T-helper 1 cell treated with Interleukin-12 subunit alpha and Interleukin-12 subunit beta and Interleukin-4 antibody, amounts not matched to agents 30 μg/mL and 1 μg/mL, for 36 hours (primary cell): ENCODE measurements at regions not wholly inside any gene's neighbourhood (a gene's known extent, or its start where the extent isn't known, plus 50 kb on each side); places are given as distances from the start of the nearest gene placed in this dataset.
"Not testable (repeated sequence)": the region's sequence is repeated elsewhere in the genome, so short reads cannot be mapped to it uniquely, and the experiment has no call there.

Source experiments
- H3K27ac Mint-ChIP-seq: one replicate; pipeline ENCODE4 v1.8.0; 2021; ENCODE audit warnings: mild to moderate bottlenecking, mixed read lengths
- H3K27me3 Mint-ChIP-seq: one replicate; pipeline ENCODE4 v1.8.0; 2021; ENCODE audit warnings: low read depth, mixed read lengths
- H3K36me3 Mint-ChIP-seq: one replicate; pipeline ENCODE4 v1.8.0; 2021; ENCODE audit warnings: low read depth, mixed read lengths
- H3K4me1 Mint-ChIP-seq: one replicate; pipeline ENCODE4 v1.8.0; 2021; ENCODE audit warnings: low read depth, mixed read lengths
- H3K4me3 Mint-ChIP-seq: one replicate; pipeline ENCODE4 v1.8.0; 2021; ENCODE audit warnings: mild to moderate bottlenecking, moderate library complexity, mixed read lengths
- H3K9me3 Mint-ChIP-seq: one replicate; pipeline ENCODE4 v1.8.0; 2021; ENCODE audit warnings: mixed read lengths

GRCh38 chr6:74410630-74411029, 714.6 kb downstream of the CD109 start:
- Mint-ChIP-seq H3K4me3 (no peak overlapping the region), H3K27me3 (no peaks in the 10 kb centered on the region), H3K9me3 (no peaks in the 10 kb centered on the region), H3K27ac (no peak overlapping the region), H3K36me3 (no peaks in the 10 kb centered on the region), H3K4me1 (no peaks in the 10 kb centered on the region)

DNA sequence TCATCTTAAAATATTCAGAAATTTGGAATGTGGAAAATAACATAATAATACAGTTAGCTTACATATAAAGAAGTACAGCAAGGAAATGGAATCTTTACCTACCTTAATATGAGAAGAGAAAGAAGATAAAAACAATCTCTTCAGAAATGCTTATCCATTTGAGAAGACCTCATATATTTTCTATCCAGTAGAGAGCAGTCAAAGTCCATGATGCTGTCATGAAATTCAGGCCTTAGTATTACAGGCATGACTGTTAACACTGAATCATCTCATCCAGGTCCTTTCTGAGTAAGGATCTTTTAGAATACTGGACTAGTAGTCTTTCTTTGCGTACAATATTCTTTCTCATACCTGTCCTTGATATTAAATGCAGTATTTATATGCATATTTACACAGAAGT, 713.4 kb downstream of the CD109 start:
- H3K9me3 Mint-ChIP-seq = no peaks in the 10 kb centered on the region
- H3K27me3 Mint-ChIP-seq = no peaks in the 10 kb centered on the region
- no peak overlapping the region for H3K27ac Mint-ChIP-seq
- no peak overlapping the region for H3K4me3 Mint-ChIP-seq
- H3K4me1 Mint-ChIP-seq = no peaks in the 10 kb centered on the region
- no peaks in the 10 kb centered on the region for H3K36me3 Mint-ChIP-seq

- H3K4me1 Mint-ChIP-seq = no peaks in the 10 kb centered on the region
- H3K36me3 Mint-ChIP-seq = no peaks in the 10 kb centered on the region
- no peaks in the 10 kb centered on the region for H3K9me3 Mint-ChIP-seq
- H3K27me3 Mint-ChIP-seq = no peaks in the 10 kb centered on the region
- no peak overlapping the region for H3K27ac Mint-ChIP-seq
- H3K4me3 Mint-ChIP-seq = no peak overlapping the region
Measured at GRCh38 chr6:74408844-74409243, 712.8 kb downstream of the CD109 start.

- H3K27me3 Mint-ChIP-seq = no peaks in the 10 kb centered on the region
- no peaks in the 10 kb centered on the region for H3K4me1 Mint-ChIP-seq
- H3K36me3 Mint-ChIP-seq = no peaks in the 10 kb centered on the region
- no peak overlapping the region for H3K27ac Mint-ChIP-seq
- no peak overlapping the region for H3K4me3 Mint-ChIP-seq
- peaks cover 8% of the 10 kb centered on the region for H3K9me3 Mint-ChIP-seq
Measured at GRCh38 chr6:74404366-74404765, 708.4 kb downstream of the CD109 start.

DNA sequence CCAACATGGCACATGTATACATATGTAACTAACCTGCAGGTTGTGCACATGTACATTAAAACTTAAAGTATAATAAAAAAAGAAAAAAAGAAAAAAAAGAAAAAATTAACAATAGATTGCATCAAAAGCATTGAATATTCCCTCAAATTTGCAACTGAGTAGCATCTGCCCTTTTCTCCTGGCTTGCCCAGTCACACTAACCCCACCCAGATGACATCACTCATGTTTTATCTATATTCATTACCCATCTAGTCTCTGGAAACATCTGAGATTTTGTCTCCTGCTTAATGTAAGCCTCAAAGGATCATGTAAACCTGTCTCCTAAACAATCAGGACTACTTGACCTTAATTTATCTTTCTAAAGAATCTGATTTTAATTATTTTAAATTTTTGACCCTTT, 706.8 kb downstream of the CD109 start:
- Mint-ChIP-seq H3K4me1 (no peaks in the 10 kb centered on the region), H3K4me3 (no peak overlapping the region), H3K36me3 (no peaks in the 10 kb centered on the region), H3K27me3 (no peaks in the 10 kb centered on the region), H3K9me3 (peaks cover 9% of the 10 kb centered on the region), H3K27ac (no peak overlapping the region)

DNA sequence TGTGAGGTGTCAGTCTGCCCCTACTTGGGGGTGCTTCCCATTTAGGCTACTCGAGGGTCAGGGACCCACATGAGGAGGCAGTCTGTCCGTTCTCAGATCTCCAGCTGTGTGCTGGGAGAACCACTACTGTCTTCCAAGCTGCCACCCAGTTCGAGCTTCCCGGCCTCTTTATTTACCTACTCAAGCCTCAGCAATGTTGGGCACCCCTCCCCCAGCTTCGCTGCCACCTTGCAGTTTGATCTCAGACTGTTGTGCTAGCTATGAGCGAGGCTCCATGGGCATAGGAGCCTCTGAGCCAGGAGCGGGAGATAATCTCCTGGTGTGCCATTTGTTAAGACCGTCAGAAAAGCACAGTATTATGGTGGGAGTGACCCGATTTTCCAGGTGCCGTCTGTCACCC, 682.4 kb downstream of the CD109 start:
- not testable (repeated sequence) for H3K27ac Mint-ChIP-seq, H3K4me1 Mint-ChIP-seq

GRCh38 chr6:74369556-74369993, 673.6 kb downstream of the CD109 start:
- no peaks in the 10 kb centered on the region for H3K4me1 Mint-ChIP-seq
- H3K36me3 Mint-ChIP-seq = no peaks in the 10 kb centered on the region
- H3K4me3 Mint-ChIP-seq = no peak overlapping the region
- no peak overlapping the region for H3K27ac Mint-ChIP-seq
- no peaks in the 10 kb centered on the region for H3K27me3 Mint-ChIP-seq
- no peaks in the 10 kb centered on the region for H3K9me3 Mint-ChIP-seq

More for the DNA sequence above, 682.4 kb downstream of the CD109 start:
- not testable (repeated sequence) for H3K4me3 Mint-ChIP-seq, H3K27me3 Mint-ChIP-seq, H3K9me3 Mint-ChIP-seq, H3K36me3 Mint-ChIP-seq

- Mint-ChIP-seq H3K4me3 (no peak overlapping the region), H3K9me3 (no peaks in the 10 kb centered on the region), H3K27me3 (no peaks in the 10 kb centered on the region), H3K27ac (no peak overlapping the region), H3K4me1 (no peaks in the 10 kb centered on the region), H3K36me3 (no peaks in the 10 kb centered on the region)
Measured at GRCh38 chr6:74368746-74369145, 672.7 kb downstream of the CD109 start.

- no peaks in the 10 kb centered on the region for H3K27me3 Mint-ChIP-seq
- no peaks in the 10 kb centered on the region for H3K4me1 Mint-ChIP-seq
- H3K4me3 Mint-ChIP-seq = no peak overlapping the region
- no peaks in the 10 kb centered on the region for H3K36me3 Mint-ChIP-seq
- H3K9me3 Mint-ChIP-seq = no peaks in the 10 kb centered on the region
- no peak overlapping the region for H3K27ac Mint-ChIP-seq
Measured at GRCh38 chr6:74366634-74367033, 670.6 kb downstream of the CD109 start.

DNA sequence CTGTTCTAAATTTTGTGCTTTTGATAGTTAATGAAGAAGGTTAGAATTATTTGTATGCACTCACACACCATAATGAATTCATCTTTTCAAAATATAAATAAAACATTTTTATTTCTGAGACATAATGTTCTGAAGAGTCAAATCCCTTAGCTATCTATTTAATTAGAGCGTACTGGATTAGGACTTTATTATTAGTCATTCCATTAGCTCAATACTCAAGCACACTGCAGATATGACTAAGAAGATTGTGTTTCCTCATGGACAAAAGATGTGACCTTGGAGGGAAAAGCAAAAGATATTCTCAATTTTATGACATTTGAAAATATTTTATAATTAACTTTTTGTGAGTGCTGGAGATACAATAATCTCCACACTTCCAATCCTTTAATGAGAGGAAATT, 666.4 kb downstream of the CD109 start:
- H3K9me3 Mint-ChIP-seq = no peaks in the 10 kb centered on the region
- no peak overlapping the region for H3K4me3 Mint-ChIP-seq
- no peaks in the 10 kb centered on the region for H3K36me3 Mint-ChIP-seq
- H3K27me3 Mint-ChIP-seq = no peaks in the 10 kb centered on the region
- H3K27ac Mint-ChIP-seq = no peak overlapping the region
- no peaks in the 10 kb centered on the region for H3K4me1 Mint-ChIP-seq

DNA sequence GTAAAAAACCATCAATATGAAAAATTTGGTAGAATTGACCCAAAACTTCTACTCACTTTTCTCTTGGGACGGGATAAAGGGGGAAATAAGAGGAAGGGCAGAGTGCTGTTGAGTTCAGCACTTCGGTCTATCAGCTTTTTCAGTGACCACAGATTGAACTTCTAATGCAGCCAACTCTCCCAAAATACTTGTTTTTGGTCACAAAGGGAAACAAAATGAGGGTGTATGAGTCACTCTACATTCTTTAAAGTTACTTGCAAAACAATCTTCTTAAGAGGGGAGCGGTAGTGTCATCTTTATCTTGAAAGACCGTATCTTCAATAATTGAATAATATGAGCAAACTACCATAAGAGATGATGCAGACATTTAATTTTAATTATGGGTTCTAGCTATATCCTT, 661.3 kb downstream of the CD109 start:
- Mint-ChIP-seq H3K9me3 (no peaks in the 10 kb centered on the region), H3K4me3 (no peak overlapping the region), H3K4me1 (no peaks in the 10 kb centered on the region), H3K27me3 (no peaks in the 10 kb centered on the region), H3K27ac (no peak overlapping the region), H3K36me3 (no peaks in the 10 kb centered on the region)

- Mint-ChIP-seq H3K4me3 (no peak overlapping the region), H3K36me3 (no peaks in the 10 kb centered on the region), H3K27me3 (no peaks in the 10 kb centered on the region), H3K9me3 (no peaks in the 10 kb centered on the region), H3K27ac (no peak overlapping the region), H3K4me1 (no peaks in the 10 kb centered on the region)
Measured at GRCh38 chr6:74356391-74356790, 660.4 kb downstream of the CD109 start.

- no peak overlapping the region for H3K27ac Mint-ChIP-seq
- H3K4me3 Mint-ChIP-seq = no peak overlapping the region
- H3K9me3 Mint-ChIP-seq = no peaks in the 10 kb centered on the region
- no peaks in the 10 kb centered on the region for H3K36me3 Mint-ChIP-seq
- H3K27me3 Mint-ChIP-seq = no peaks in the 10 kb centered on the region
- H3K4me1 Mint-ChIP-seq = no peaks in the 10 kb centered on the region
Measured at GRCh38 chr6:74346936-74347535, 651.0 kb downstream of the CD109 start.

- no peak overlapping the region for H3K27ac Mint-ChIP-seq
- no peak overlapping the region for H3K4me3 Mint-ChIP-seq
- no peaks in the 10 kb centered on the region for H3K4me1 Mint-ChIP-seq
- no peaks in the 10 kb centered on the region for H3K36me3 Mint-ChIP-seq
- no peaks in the 10 kb centered on the region for H3K9me3 Mint-ChIP-seq
- no peaks in the 10 kb centered on the region for H3K27me3 Mint-ChIP-seq
Measured at GRCh38 chr6:74343804-74344203, 647.8 kb downstream of the CD109 start.

- not testable (repeated sequence) for H3K9me3 Mint-ChIP-seq, H3K27me3 Mint-ChIP-seq, H3K36me3 Mint-ChIP-seq, H3K27ac Mint-ChIP-seq, H3K4me3 Mint-ChIP-seq, H3K4me1 Mint-ChIP-seq
Measured at GRCh38 chr6:74343321-74343720, 647.3 kb downstream of the CD109 start.

- Mint-ChIP-seq H3K27ac (no peak overlapping the region), H3K4me1 (peaks cover 2% of the 10 kb centered on the region), H3K36me3 (no peaks in the 10 kb centered on the region), H3K4me3 (no peak overlapping the region), H3K27me3 (no peaks in the 10 kb centered on the region), H3K9me3 (no peaks in the 10 kb centered on the region)
Measured at GRCh38 chr6:74334722-74335121, 638.7 kb downstream of the CD109 start.
